ENCODE measurements at regions not wholly inside any gene's neighbourhood (a gene's known extent, or its start where the extent isn't known, plus 50 kb on each side); places are given as distances from the start of the nearest gene placed in this dataset.
"Not testable (repeated sequence)": the region's sequence is repeated elsewhere in the genome, so short reads cannot be mapped to it uniquely, and the experiment has no call there.

DNA sequence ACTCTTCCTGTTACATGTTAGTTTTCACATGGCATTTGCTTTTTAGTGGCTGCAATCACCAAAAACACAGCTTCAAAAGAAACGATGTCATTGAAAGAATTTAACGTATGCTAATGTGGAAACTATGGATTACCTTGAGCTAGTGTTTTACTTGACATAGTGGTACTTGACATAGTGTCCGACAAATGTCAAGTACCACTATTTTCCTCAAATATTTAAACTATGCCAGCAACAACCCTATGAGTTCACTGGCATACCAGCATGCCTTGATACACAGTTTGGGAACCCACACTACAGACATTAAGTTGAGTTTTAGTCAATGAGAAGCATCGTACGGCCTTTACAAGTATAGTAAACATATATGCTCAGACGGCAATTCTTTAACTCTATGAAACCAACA is 560.3 kb downstream of the GALC start:
- no peak for DNase-seq (ENCODE audit: low read depth in 2 of 2)

- DNase-seq (ENCODE audit: low read depth in 2 of 2) = no peak
These were observed 562.2 kb downstream of the GALC start for GRCh38 chr14:87430810-87431209.

GRCh38 chr14:87430214-87430613 is 562.8 kb downstream of the GALC start:
- no peak for DNase-seq (ENCODE audit: low read depth in 2 of 2)

- DNase-seq (ENCODE audit: low read depth in 2 of 2) = no peak
These were observed 573.1 kb downstream of the GALC start for GRCh38 chr14:87419925-87420324.

DNA sequence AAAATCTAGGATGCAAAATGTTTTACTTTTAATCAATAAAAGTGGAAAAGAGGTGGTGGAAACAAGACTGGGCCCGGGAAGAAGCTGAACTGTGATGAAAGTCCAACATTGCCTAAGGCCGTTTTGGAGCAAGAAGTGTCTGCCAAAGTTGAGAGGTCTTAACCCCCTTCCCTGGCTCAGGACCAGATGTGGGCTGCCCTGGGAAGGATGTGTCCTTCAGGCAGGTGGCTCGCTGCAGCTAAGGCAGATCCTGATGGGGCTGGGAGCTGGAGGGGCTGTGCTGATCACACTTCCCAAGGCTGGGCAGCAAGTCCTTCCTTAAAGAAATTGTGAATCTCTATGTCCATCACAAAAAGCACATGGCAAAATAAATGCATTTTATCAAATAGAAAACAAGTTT is 581.6 kb downstream of the GALC start:
- DNase-seq (ENCODE audit: low read depth in 2 of 2) = no peak

GRCh38 chr14:87409393-87409792 is 583.6 kb downstream of the GALC start:
- DNase-seq (ENCODE audit: low read depth in 2 of 2) = no peak

DNA sequence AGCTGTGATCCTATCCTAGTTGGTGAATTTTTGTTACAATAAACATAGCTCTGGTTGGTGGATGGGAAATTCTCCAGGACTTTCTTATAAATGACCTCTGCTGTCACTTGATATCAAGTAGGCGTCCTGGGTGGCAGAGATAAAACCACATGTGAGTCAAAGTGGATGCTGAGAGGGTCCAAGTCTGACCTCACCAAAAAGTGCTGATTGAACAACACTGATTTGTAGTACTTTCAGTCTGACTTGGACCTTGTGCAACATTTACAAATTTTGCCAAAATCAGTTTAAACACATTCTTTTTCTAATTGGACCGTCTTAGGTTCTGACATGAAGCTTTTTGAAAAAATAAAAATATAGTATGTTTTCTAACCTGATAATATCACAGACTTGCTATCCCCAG is 585.6 kb downstream of the GALC start:
- no peak for DNase-seq (ENCODE audit: low read depth in 2 of 2)

DNA sequence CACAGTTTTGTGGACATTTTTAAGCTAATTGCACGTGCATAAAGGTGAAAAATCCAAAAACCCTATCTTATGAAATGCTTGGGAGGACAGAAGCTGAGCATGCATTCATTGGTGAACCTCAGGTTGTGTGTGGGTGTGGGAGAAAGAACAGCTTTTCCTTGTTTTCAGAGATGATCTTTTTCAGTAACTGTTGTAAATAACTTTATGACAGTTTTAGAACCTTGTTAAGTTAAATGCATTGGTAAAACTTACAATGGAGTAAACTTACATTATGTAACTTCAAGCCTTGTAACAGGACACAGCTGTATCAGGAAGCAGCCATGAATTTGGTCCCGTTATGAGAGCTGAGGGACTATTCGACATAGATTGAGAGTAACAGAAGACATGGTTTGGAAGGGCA is 587.4 kb downstream of the GALC start:
- DNase-seq (ENCODE audit: low read depth in 2 of 2) = no peak

GRCh38 chr14:87397499-87397898 is 595.5 kb downstream of the GALC start:
- no peak for DNase-seq (ENCODE audit: low read depth in 2 of 2)

DNA sequence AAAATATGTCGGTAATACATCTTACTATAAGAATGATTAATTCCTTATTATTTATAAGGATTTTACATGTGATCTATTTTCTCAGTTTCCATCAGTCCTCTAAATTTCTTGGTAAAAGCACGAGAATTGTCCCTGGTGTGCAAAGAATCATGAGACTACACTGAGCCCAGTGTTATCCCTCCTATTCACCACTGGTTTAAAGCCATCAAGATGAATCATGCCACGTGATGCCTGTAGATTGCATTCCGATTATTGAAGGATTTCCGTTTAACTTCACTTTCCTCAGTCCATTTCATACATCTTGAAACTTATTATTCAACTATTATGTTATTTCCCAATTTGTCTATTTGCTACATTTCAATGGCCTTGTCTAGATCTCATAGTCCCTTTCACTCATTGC is 601.9 kb downstream of the GALC start:
- DNase-seq (ENCODE audit: low read depth in 2 of 2) = no peak

DNA sequence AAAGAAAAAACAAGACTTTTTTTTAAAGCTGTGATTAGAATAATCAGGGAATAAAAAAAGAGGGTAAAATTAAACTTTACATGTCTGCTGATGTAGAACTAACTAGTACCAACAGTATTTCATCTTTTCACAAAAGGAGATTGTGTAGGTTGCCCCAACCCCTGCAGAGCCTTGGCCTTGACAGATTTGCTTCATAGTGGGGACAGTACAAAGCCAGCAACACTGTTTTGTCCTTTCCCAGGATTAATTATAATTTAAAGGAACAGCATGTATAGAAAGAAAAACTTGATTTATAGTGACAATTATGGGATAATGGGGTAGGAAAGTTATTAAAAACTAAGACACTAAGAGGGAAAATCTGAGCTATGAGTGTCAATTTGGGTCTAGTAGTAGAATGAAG is 604.0 kb downstream of the GALC start:
- no peak for DNase-seq (ENCODE audit: low read depth in 2 of 2)

DNA sequence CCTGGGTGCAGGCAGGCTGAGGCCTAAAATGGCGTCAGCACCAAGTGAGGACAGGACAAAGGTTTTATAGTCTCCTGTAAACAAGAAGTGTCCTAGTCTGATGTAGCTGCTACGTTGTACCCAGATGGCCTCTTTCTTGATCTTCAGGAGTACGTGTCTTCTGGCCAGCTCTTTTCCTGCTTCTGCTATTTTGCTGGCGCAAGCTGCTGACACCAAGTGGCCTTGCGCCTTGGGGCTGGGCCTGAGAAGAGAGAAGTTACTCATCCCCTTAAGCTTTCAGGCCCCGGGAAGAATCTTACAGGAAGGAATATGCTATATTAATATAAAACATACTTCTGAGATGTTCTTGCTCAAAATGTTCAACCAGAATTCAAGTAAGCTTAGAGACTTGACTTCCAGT is 605.2 kb downstream of the GALC start:
- DNase-seq (ENCODE audit: low read depth in 2 of 2) = no peak

GRCh38 chr14:87386524-87386923 is 606.5 kb downstream of the GALC start:
- DNase-seq (ENCODE audit: low read depth in 2 of 2) = no peak

DNA sequence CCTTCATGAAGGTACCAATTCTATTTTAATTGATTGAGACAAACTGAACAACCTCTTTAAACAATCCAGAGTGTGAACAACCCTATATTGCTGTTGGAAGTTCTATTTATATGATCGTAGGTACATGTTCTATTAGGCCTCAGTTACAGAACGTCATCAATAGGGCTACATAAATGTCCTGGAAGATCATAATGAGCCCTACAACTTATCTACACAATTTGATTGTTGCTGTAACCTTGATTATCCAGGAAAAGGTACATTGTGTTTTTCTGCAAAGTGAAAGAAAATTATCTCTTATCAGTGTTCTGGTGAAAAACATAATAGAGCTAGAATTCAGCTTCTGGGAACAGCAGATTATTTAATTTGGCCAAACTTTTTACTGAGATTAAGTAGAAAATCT is 612.9 kb downstream of the GALC start:
- no peak for DNase-seq (ENCODE audit: low read depth in 2 of 2)

DNA sequence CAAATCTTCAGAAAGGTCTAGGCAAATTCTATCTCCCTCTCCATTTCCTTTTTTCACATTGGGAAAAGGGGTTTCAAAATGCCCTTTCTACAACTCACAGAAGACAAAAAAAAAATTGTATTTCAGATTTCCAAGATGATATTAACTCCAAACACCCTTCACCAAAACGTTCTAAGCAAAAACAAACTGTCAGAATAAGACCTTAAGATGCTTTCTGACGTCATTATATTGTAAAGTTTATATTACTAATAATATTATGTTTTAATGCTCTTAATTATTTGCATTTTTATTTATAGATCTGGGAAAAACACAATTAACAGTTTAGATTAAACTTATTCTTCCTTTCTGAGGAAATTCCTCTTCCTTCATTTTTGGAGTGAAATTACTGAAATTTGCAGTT is 624.2 kb downstream of the GALC start:
- no peak for DNase-seq (ENCODE audit: low read depth in 2 of 2)

DNA sequence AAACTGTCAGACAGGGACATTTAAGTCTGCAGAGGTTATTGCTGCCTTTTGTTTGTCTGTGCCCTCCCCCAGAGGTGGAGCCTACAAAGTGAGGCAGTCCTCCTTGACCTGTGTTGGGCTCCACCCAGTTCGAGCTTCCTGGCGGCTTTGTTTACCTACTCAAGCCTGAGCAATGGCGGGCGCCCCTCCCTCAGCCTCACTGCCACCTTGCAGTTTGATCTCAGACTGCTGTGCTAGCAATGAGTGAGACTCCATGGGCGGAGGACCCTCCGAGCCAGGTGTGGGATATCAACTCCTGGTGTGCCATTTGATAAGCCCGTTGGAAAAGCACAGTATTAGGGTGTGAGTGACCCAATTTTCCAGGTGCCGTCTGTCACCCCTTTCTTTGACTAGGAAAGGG is 632.7 kb downstream of the GALC start:
- DNase-seq (ENCODE audit: low read depth in 2 of 2) = not testable (repeated sequence)

DNA sequence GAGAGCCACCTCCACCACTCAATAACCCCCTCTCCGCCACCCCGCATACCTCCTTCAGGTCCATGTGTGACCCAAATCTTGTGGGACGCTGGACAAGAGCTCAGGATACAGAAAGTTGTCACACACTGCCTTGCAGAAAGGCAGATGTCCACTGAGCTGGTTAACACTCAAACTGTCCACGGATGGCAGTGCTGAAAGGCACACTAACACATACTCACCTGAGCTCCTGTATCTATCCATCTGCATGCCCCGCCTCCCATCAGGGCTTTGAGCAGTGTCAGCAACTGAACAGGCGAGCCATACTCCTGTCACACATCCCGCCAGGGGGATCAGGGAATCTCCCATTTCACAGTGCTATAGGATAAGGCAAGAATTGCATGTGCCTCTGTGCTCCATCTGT is 642.0 kb downstream of the GALC start:
- no peak for DNase-seq (ENCODE audit: low read depth in 2 of 2)

GRCh38 chr14:87349921-87350320 is 643.1 kb downstream of the GALC start:
- DNase-seq (ENCODE audit: low read depth in 2 of 2) = no peak

- no peak for DNase-seq (ENCODE audit: low read depth in 2 of 2)
These were observed 649.3 kb downstream of the GALC start for GRCh38 chr14:87343652-87344051.

DNA sequence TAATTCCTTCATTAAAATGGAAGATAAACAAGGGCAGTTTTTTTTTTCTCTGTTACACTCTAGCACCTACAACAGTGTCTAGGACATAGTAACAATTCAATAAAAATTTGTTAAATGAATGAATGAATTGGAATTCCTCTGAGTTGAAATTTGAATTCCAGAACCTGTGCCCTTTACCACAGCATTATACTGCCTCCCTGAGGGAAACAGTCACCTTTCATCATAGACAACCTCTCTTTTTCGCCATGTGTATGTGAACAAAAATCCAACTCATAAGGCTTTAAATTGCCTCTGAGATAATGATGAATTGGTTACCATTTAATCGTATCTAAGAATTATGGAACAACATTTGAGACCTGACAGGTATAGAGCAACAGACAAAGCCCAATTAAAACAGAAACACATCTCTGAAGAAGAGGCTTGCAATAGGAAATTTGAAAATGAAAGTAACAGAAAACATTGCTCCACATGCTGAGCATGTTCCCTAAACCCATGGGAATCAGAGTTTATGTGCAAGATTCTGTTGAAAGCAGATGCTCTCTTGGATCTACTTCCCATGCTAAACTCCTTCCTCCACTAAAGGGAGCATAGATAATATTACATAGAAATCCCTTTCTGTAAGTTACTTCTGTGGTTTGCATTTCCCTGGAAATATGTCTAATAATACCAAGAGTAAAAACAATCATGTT is 657.8 kb downstream of the GALC start:
- no peak for DNase-seq (ENCODE audit: low read depth in 2 of 2)

DNA sequence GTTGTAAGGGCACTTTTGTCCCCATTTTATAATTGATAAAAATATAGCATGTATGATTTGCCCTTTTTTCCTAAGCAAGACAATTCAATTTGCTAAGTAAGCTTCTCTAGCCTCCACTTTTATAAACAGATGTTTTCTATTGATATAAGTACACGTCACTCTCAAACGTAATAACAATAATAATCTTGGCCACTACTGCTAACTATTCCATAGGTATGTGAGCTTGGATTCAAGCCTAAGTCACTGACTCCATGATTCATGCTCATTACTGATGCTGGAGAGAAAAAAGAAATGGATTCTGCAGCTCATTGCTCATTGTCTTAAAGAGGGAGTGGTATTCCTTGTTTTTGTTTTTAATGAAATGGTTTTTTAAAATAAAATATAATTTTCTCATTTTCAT is 661.0 kb downstream of the GALC start:
- no peak for DNase-seq (ENCODE audit: low read depth in 2 of 2)

- DNase-seq (ENCODE audit: low read depth in 2 of 2) = no peak
These were observed 667.2 kb downstream of the GALC start for GRCh38 chr14:87325741-87326140.

- no peak for DNase-seq (ENCODE audit: low read depth in 2 of 2)
These were observed 669.8 kb downstream of the GALC start for GRCh38 chr14:87323191-87323590.

DNA sequence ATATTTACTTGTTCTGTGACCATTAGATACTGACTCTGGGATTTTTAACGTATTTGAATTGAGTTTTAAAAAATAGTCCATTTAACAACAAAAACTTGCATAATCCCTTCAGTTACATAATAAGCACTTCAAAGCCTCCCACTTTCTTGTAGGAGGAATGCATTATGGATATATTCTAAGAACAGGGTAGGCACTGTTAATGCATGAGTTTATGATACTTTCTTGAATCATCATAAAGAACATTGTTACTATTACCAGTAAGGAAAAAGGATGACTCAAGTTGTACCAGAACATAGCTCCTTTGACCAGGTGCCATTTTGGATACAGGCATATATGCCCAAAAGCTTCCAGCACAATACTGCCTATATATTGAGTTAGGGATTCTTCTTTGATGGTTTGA is 671.4 kb downstream of the GALC start:
- DNase-seq (ENCODE audit: low read depth in 2 of 2) = no peak

DNA sequence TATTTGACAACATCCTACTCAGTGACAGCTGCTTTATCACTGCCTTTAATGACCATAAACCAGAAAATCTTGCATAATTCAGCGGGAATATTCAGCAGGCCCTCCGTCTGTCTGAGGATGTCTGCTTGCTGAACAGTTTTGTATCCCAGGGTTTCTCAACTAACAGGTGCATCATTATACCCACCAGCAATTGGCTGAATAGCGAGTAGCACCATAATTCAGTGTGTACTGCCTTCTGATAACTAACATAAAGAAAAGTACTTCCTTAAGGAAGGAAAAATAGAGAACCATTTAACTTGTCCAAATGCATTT is 680.1 kb downstream of the GALC start:
- DNase-seq (ENCODE audit: low read depth in 2 of 2) = no peak
